ENCODE measurements at regions not wholly inside any gene's neighbourhood (a gene's known extent, or its start where the extent isn't known, plus 50 kb on each side); places are given as distances from the start of the nearest gene placed in this dataset.
A peak's percentile ranks its signal among the peaks of the same experiment; 100 is the strongest.
"Not testable (repeated sequence)": the region's sequence is repeated elsewhere in the genome, so short reads cannot be mapped to it uniquely, and the experiment has no call there.

DNA sequence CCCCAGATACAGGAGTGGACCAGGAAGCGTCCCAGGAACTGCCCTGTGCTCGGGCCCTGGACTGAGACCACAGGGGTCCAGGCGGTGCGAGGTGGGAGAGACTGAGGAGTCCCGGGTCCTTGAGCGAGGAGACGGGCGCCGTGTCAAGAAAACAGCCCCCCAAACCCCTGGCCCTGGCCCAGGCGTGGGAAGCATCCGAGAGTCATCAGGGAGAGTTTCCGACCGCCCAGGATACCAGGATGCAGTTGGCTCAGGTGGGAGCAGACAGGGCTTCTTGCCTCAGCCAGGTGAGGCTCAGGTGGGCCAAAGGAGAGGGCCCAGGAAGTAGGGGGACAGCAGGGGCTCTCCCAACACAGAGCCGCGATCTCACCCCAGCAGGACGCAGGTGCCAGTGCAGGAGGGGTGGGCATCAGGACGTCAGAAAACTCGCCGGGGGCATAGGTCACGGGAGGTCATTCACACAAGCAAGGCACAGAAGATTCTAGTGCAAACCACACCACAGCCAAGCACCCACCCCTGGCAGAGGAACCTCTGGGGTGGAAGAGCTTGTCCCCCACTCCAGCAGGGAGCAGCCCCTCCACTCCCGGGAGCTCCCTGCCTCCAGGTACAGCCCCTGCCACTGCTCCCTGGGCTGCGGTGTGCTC lies 102.5 kb upstream of the EIF5 start:
- Mint-ChIP-seq H3K36me3 (ENCODE audit: low read depth) (no peaks in the 10 kb centered on the region), H3K27ac (no peak overlapping the region), H3K27me3 (peaks cover 40% of the 10 kb centered on the region), H3K9me3 (no peaks in the 10 kb centered on the region), H3K4me1 (ENCODE audit: low read depth) (no peaks in the 10 kb centered on the region), H3K4me3 (no peak overlapping the region)
- intact Hi-C loops (cut with micrococcal nuclease) = no loop called here

DNA sequence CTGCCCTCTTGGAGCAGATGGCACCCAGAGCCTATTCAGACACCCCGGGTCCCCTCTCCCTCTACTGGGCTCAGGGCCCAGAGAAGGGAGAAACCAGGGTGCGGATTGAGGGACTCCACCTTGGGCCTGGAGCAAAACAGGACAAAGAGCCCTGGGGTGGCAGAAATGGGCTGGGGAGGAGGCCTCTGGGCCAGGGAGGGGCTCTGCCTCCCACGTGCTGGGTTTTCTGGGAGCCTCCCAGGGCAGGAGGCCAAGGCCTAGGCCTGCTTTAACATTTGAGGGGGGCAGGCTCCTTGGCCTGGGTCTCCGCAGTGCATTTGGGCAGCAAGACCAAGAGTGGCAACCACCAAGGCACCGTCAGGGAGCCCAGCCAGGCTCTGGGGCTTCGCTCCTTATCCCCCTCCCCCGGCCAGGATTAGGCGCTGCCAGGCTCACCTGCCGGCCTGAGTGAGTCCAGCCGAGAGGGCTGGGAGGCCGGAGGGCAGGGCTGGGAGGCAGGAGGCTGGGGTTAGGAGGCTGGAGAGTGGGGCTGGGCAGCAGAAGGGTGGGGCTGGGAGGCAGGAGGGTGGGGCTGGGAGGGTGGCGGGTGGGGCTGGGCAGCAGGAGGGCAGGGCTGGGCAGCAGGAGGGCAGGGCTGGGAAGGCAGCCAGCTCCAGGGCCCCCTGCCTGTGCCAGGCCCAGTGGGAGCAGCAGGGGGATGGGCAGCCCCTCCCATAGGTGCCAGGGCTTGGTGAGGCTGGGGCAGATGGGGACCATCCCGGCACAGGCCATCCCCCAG lies 101.8 kb upstream of the EIF5 start:
- Mint-ChIP-seq H3K27ac (peak overlapping the region; percentile 35), H3K9me3 (no peaks in the 10 kb centered on the region), H3K4me1 (ENCODE audit: low read depth) (no peaks in the 10 kb centered on the region), H3K27me3 (peaks cover 39% of the 10 kb centered on the region), H3K36me3 (ENCODE audit: low read depth) (no peaks in the 10 kb centered on the region), H3K4me3 (no peak overlapping the region)
- intact Hi-C loops (cut with micrococcal nuclease) = no loop called here

DNA sequence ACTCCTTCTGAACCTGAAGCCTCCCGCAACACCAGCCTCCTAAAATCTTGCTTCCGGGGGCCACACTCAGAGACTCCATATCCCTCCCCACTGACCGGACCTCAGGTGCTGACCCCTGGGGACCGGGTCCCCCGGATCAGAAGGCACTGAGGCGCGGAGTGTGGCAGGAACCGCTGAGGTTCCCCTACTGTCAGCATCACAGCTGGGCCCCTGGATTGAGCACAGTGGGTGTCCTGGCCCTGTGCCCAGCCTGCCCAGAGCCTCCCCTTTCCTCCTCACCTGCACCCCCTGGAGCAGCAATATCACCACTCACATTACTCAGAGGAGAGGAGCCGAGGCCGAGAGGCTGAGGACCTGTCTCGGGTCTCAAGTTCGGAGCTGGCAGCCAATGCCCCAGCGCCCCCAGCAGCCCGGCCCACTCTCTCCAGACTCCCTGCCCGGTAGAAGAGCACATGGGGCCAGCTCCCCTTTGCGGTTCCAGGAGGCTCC lies 101.2 kb upstream of the EIF5 start:
- peak overlapping the region; percentile 35 for H3K27ac Mint-ChIP-seq
- H3K4me1 Mint-ChIP-seq (ENCODE audit: low read depth) = no peaks in the 10 kb centered on the region
- intact Hi-C loops (cut with micrococcal nuclease) = no loop called here
- no peaks in the 10 kb centered on the region for H3K36me3 Mint-ChIP-seq (ENCODE audit: low read depth)
- H3K9me3 Mint-ChIP-seq = peaks cover 6% of the 10 kb centered on the region
- H3K27me3 Mint-ChIP-seq = peaks cover 42% of the 10 kb centered on the region
- no peak overlapping the region for H3K4me3 Mint-ChIP-seq

DNA sequence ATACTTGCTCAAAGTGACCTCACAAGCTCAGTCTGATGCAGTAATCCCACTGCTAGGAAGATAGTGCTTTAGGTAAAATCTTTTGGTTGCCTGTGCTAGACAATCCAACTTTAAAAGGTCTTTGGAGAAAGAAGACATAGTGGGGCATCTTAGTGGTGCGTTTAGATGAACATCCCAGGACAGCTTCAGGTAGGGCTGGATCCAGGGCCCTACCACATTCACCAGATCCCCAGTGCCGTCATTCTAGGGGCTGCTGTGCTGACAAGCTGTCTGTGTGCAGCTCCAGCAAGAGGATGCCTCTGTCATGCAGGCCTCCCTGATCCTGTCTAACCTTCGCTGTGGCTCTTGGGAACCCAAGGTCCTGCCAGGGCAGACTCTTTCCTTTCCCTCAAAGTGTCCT lies 100.7 kb upstream of the EIF5 start:
- Mint-ChIP-seq H3K9me3 (peaks cover 10% of the 10 kb centered on the region), H3K4me1 (ENCODE audit: low read depth) (no peaks in the 10 kb centered on the region), H3K27me3 (peaks cover 42% of the 10 kb centered on the region), H3K27ac (no peak overlapping the region), H3K4me3 (no peak overlapping the region), H3K36me3 (ENCODE audit: low read depth) (no peaks in the 10 kb centered on the region)
- intact Hi-C loops (cut with micrococcal nuclease) = no loop called here

DNA sequence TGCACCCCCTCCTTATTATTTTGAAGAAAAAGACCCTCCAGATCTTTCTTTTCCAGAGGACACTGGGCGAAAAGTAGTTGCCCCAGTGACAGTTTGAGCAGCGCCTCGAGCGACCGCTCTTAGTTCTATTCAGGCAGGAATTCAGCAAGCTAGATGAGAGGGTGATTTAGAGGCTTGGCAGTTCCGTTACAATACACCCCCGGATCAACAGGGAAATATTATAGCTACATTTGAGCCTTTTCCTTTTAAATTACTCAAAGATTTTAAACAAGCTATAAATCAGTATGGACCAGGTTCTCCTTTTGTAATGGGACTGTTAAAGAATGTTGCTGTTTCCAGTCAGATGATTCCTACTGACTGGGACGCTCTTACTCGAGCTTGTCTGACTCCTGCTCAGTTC lies 99.2 kb upstream of the EIF5 start:
- intact Hi-C loops (cut with micrococcal nuclease) = not testable (repeated sequence)
- H3K27me3 Mint-ChIP-seq = peaks cover 46% of the 10 kb centered on the region

DNA sequence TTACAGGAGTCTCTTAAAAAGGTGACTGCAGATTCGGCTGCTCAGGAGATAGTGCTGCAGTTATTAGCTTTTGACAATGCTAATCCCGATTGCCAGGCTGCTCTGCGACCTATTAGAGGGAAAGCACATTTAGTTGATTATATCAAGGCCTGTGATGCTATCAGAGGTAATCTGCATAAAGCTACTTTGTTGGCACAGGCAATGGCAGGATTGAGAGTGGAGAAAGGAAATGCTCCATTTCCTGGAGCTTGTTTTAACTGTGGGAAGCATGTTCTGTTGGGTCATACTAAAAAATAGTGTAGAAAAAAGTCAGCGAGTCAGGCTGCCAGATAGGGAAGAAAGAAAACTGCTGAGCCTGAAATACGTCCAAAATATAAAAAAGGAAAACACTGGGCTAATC lies 98.5 kb upstream of the EIF5 start:
- H3K27me3 Mint-ChIP-seq = peaks cover 43% of the 10 kb centered on the region
- H3K27ac Mint-ChIP-seq; H3K4me1 Mint-ChIP-seq (ENCODE audit: low read depth); H3K4me3 Mint-ChIP-seq; intact Hi-C loops (cut with micrococcal nuclease); H3K36me3 Mint-ChIP-seq (ENCODE audit: low read depth): not testable (repeated sequence)
- H3K9me3 Mint-ChIP-seq = peaks cover 28% of the 10 kb centered on the region

More for the DNA sequence above, 99.2 kb upstream of the EIF5 start:
- H3K4me3 Mint-ChIP-seq; H3K36me3 Mint-ChIP-seq (ENCODE audit: low read depth); H3K27ac Mint-ChIP-seq; H3K4me1 Mint-ChIP-seq (ENCODE audit: low read depth): not testable (repeated sequence)
- peaks cover 25% of the 10 kb centered on the region for H3K9me3 Mint-ChIP-seq

DNA sequence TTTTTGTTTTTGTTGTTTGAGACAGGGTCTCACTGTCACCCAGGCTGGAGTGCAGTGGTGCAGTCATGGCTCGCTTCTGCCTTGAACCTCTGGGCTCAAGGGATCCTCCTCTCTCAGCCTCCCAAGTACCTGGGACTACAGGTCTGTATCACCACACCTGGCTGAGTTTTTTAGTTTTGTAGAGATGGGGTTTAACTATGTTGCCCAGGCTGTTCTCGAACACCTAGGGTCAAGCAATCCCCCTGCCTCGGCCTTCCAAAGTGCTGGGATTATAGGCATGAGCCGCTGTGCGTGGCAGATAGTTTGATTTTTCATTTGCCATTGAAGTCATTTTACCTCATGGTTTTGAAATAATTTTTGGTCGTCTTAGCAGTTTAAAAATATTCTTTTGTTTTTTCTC lies 94.3 kb upstream of the EIF5 start:
- peaks cover 51% of the 10 kb centered on the region for H3K27me3 Mint-ChIP-seq
- H3K27ac Mint-ChIP-seq = no peak overlapping the region
- intact Hi-C loops (cut with micrococcal nuclease) = no loop called here
- H3K9me3 Mint-ChIP-seq = peaks cover 35% of the 10 kb centered on the region
- H3K36me3 Mint-ChIP-seq (ENCODE audit: low read depth) = no peaks in the 10 kb centered on the region
- H3K4me1 Mint-ChIP-seq (ENCODE audit: low read depth) = no peaks in the 10 kb centered on the region
- no peak overlapping the region for H3K4me3 Mint-ChIP-seq

DNA sequence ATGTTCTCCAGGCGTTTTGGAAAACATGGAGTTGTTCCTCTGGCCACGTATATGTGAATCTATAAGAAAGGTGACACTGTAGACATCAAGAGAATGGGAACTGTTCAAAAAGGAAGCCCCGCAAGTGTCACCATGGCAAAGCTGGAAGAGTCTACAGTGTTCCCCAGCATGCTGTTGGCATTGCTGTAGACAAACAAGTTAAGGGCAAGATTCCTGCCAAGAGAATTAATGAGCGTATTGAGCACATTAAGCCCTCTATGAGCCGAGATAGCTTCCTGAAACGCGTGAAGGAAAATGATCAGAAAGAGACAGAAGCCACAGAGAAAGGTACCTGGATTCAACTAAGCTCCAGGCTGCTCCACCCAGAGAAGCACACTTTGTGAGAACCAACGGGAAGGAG lies 92.5 kb upstream of the EIF5 start:
- Mint-ChIP-seq H3K4me3 (no peak overlapping the region), H3K27ac (no peak overlapping the region), H3K4me1 (ENCODE audit: low read depth) (no peaks in the 10 kb centered on the region), H3K9me3 (peaks cover 35% of the 10 kb centered on the region), H3K36me3 (ENCODE audit: low read depth) (no peaks in the 10 kb centered on the region), H3K27me3 (peaks cover 42% of the 10 kb centered on the region)
- intact Hi-C loops (cut with micrococcal nuclease) = no loop called here

DNA sequence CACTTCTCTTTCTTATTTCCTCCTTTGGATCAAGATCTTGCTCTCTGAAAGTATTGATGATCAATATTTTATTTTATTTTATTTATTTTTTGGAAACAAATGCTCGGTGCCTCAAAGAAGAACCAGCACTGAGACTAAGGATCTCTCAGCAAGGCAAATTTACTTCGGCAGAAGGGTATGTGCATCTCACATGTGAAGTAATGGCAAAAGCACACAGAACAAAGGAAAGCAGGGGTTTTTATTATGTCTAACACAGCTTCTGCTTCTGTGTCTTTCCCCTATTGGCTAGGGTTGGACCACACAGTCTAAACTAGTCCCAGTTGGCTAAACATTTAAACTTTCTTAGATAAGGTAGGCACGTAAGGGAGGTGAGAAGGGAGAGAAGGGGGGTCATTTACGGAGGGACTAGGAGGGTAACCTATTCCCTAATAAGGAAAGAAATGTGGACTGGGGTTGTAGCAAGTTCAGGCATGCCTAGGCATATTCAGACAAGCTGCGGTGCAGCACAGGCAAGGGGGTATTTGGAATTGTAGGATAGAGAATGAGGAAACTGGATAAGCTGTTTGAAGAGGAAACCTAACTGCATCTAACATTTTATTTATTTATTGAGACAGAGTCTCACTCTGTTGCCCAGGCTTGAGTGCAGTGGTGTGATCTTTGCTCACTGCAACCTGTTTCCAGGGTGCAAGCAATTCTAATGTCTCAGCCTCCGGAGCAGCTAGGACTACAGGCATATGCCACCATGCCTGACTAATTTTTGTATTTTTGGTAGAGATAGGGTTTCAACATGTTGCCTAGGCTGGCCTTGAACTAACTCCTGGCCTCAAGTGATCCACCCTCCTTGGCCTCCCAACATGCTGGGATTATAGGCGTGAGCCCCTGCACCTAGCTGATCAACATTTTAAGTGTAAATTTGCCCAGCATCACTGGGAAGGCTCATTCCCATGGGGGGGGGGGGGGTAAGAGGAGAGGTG lies 90.0 kb upstream of the EIF5 start:
- intact Hi-C loops (cut with micrococcal nuclease) = no loop called here
- peaks cover 17% of the 10 kb centered on the region for H3K9me3 Mint-ChIP-seq
- no peaks in the 10 kb centered on the region for H3K36me3 Mint-ChIP-seq (ENCODE audit: low read depth)
- H3K4me1 Mint-ChIP-seq (ENCODE audit: low read depth) = no peaks in the 10 kb centered on the region
- H3K27me3 Mint-ChIP-seq = peaks cover 51% of the 10 kb centered on the region
- H3K4me3 Mint-ChIP-seq = no peak overlapping the region
- H3K27ac Mint-ChIP-seq = no peak overlapping the region

DNA sequence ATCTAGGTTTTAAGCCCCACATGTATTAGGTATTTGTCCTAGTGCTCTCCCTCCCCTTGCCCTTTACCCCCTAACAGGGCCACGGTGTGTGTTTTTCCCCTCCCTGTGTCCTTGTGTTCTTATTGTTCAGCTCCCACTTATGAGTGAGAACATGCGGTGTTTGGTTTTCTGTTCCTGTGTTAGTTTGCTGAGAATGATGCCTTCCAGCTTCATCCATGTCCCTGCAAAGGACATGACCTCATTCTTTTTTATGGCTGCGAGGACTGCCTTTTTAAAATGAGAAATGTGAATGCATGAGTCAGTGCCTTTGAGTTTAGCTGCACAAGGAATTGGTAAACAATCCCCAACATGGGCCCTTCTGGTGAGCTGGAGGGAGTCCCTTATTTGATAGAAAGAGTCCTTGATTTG lies 88.4 kb upstream of the EIF5 start:
- H3K9me3 Mint-ChIP-seq; H3K4me3 Mint-ChIP-seq; H3K27ac Mint-ChIP-seq; intact Hi-C loops (cut with micrococcal nuclease); H3K36me3 Mint-ChIP-seq (ENCODE audit: low read depth); H3K4me1 Mint-ChIP-seq (ENCODE audit: low read depth): not testable (repeated sequence)
- H3K27me3 Mint-ChIP-seq = peaks cover 51% of the 10 kb centered on the region

DNA sequence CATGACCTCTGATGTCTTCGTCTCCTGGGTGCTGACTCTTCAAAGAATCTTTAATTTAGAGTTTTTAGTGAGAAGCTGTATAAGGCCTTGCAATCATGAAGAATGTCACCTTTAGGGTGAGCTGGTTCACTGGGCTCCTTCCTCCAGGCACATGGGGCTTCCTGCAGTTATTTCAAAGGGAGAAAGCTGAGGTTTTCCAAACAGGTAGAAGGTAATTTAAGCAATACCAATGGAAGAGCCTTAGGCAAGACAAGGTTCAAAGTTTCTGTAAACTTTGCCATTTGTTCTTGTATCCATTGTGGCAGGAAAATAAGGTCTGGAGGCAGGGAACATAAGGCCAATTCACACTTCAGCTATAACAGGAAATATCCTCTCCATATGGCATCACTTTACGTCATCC lies 88.0 kb upstream of the EIF5 start:
- no peaks in the 10 kb centered on the region for H3K4me1 Mint-ChIP-seq (ENCODE audit: low read depth)
- no peak overlapping the region for H3K27ac Mint-ChIP-seq

DNA sequence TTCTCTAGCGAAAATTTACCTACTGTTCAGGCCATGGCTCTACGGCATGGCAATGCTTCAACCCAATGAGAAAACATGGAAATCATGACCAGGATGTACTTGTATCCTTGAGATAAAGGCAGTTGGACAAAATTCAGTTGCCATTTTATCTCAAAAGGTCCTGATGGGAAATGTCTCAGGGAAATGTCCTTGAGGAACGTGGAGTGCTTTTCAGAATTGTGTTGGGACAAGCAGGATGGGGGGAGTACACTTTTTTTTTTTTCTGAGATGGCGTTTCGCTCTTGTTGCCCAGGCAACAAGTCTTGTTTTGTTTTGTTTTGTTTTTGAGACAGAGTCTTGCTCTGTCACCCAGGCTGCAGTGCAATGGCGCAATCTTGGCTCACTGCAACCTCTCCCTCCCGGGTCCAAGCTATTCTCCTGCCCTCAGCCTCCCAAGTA lies 86.8 kb upstream of the EIF5 start:
- peaks cover 46% of the 10 kb centered on the region for H3K27me3 Mint-ChIP-seq
- H3K4me3 Mint-ChIP-seq = no peak overlapping the region
- H3K9me3 Mint-ChIP-seq = no peaks in the 10 kb centered on the region
- no peaks in the 10 kb centered on the region for H3K4me1 Mint-ChIP-seq (ENCODE audit: low read depth)
- intact Hi-C loops (cut with micrococcal nuclease) = no loop called here
- H3K36me3 Mint-ChIP-seq (ENCODE audit: low read depth) = no peaks in the 10 kb centered on the region
- no peak overlapping the region for H3K27ac Mint-ChIP-seq

More for the DNA sequence above, 88.0 kb upstream of the EIF5 start:
- Mint-ChIP-seq H3K36me3 (ENCODE audit: low read depth) (no peaks in the 10 kb centered on the region), H3K9me3 (peaks cover 6% of the 10 kb centered on the region), H3K27me3 (peaks cover 48% of the 10 kb centered on the region), H3K4me3 (no peak overlapping the region)
- intact Hi-C loops (cut with micrococcal nuclease) = no loop called here

DNA sequence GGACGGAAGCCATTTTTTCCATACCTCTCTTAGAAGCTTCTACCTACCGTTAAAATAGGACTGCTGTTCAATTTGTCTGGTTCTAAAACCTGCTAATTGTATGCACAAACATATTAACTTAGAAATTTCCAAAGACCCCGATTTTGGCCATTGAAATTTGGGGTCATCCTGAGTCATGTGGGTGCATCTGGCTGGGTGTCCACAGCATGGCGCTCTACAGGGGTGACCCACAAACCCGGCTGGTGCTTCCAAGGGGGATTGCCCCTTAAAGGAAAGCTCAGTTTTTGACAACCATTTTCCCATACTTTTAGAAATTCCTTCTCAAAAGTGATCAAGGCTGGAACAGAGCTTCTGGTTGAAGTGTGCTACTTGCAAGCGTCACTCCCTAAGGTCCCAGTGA lies 83.9 kb upstream of the EIF5 start:
- Mint-ChIP-seq H3K4me1 (ENCODE audit: low read depth) (no peaks in the 10 kb centered on the region), H3K4me3 (no peak overlapping the region), H3K27me3 (peaks cover 46% of the 10 kb centered on the region), H3K36me3 (ENCODE audit: low read depth) (no peaks in the 10 kb centered on the region), H3K9me3 (no peaks in the 10 kb centered on the region), H3K27ac (no peak overlapping the region)
- intact Hi-C loops (cut with micrococcal nuclease) = no loop called here

DNA sequence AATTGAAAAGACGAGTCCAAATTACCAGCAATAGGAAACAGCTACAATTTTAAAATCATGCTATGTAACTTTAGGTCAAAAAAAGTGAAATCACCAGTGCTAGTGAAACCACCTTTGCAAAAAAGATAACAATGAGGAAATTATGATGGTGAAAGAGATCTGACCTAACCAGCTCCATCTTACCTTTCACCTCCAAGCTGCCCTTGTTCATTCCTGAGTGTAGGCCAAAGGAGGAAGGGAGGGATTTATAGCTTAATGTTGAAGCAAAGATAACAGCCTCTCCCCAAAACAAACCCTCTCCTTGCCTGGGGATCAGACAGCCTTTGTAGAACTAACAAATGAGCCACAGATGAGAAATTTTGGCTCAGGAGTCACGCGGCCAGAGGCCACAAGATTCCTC lies 83.2 kb upstream of the EIF5 start:
- Mint-ChIP-seq H3K36me3 (ENCODE audit: low read depth) (no peaks in the 10 kb centered on the region), H3K4me1 (ENCODE audit: low read depth) (no peaks in the 10 kb centered on the region), H3K4me3 (no peak overlapping the region), H3K9me3 (no peaks in the 10 kb centered on the region), H3K27ac (no peak overlapping the region), H3K27me3 (peaks cover 48% of the 10 kb centered on the region)
- intact Hi-C loops (cut with micrococcal nuclease) = no loop called here
